ENCODE measurements at regions not wholly inside any gene's neighbourhood (a gene's known extent, or its start where the extent isn't known, plus 50 kb on each side); places are given as distances from the start of the nearest gene placed in this dataset.

GRCh38 chr16:55001931-55002330 is 71.3 kb downstream of the IRX5 start:
- no peak for TF ChIP-seq CTCF (IDR thresholded peaks at IDR 0.05)
- no peak for TF ChIP-seq POLR2AphosphoS5 (IDR thresholded peaks at IDR 0.05)
- TF ChIP-seq POLR2A (IDR thresholded peaks at IDR 0.05), result no peak
